ENCODE measurements at regions not wholly inside any gene's neighbourhood (a gene's known extent, or its start where the extent isn't known, plus 50 kb on each side); places are given as distances from the start of the nearest gene placed in this dataset.

DNA sequence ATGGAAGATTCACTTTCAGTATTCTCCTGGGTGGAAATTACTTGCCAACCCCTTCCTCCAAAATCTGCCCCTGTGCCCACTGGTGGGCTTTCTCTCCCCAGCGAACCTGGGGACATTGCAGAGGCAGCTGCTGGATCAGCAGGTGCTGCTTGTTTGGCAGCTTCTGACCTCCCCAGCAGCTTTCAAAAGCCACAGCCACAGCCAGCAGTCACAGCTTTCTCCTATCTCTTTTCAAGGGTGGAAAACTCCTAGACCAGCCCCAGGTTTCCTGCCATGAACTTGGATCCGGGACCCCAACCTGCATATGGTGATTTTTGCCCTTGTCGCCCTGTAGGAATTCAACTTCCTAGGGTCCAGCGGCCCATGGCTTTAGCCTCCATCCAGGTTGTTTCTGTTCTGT, 330.8 kb downstream of the ADAMTS20 start:
- no peak overlapping the region for H3K4me3 ChIP-seq (ENCODE audit: control insufficient read depth, low read depth, low read length)
- no peak for DNase-seq (ENCODE audit: low read depth)
- TF ChIP-seq, protein P1, sequence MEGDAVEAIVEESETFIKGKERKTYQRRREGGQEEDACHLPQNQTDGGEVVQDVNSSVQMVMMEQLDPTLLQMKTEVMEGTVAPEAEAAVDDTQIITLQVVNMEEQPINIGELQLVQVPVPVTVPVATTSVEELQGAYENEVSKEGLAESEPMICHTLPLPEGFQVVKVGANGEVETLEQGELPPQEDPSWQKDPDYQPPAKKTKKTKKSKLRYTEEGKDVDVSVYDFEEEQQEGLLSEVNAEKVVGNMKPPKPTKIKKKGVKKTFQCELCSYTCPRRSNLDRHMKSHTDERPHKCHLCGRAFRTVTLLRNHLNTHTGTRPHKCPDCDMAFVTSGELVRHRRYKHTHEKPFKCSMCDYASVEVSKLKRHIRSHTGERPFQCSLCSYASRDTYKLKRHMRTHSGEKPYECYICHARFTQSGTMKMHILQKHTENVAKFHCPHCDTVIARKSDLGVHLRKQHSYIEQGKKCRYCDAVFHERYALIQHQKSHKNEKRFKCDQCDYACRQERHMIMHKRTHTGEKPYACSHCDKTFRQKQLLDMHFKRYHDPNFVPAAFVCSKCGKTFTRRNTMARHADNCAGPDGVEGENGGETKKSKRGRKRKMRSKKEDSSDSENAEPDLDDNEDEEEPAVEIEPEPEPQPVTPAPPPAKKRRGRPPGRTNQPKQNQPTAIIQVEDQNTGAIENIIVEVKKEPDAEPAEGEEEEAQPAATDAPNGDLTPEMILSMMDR (conservative IDR thresholded peaks at IDR 0.05; ENCODE audit: control insufficient read depth, insufficient read depth, low read depth, low read length), result no peak

DNA sequence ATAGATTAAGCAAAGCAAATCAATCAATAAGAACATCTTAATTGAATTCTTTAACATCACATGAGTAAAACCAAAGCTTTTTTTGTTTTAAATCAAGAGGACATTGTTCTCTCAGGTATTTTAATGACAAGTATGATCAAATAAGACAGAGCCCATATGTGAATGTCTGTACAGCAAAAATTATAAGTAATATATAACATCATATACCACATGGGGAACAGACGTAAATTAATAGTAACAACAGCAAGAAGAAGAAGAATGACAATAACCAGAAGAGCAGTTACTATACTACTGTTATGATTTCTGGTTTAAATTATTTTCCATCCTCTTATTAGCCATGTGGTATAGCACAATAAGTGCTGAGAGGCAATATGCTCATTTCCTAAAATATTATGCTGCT, 335.5 kb downstream of the ADAMTS20 start:
- H3K4me3 ChIP-seq (ENCODE audit: control insufficient read depth, low read depth, low read length), result no peak overlapping the region
- no peak for DNase-seq (ENCODE audit: low read depth)
- TF ChIP-seq, protein P1 (conservative IDR thresholded peaks at IDR 0.05; ENCODE audit: control insufficient read depth, insufficient read depth, low read depth, low read length), result no peak

DNA sequence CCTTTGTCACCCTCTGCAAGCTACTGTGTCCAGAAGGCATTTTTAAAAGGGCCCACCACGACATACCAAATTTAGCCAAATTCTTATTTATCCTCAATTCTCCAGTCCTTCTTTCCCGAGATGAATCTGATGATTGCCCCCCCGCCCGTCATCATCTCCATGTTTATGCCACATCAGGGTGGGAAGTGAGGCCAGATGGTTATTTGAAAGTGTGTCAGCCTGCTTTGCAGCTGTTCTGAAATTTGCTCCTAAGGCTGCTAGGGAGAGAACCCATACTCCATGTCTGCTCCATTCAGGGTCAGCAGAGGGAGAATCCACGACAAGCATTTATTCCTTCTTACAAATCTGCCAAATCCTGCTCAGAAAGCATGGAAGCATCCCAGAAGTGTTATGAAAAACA, 337.8 kb downstream of the ADAMTS20 start:
- no peak overlapping the region for H3K4me3 ChIP-seq (ENCODE audit: control insufficient read depth, low read depth, low read length)
- no peak for DNase-seq (ENCODE audit: low read depth)
- TF ChIP-seq, protein P1 (conservative IDR thresholded peaks at IDR 0.05; ENCODE audit: control insufficient read depth, insufficient read depth, low read depth, low read length), result no peak

DNA sequence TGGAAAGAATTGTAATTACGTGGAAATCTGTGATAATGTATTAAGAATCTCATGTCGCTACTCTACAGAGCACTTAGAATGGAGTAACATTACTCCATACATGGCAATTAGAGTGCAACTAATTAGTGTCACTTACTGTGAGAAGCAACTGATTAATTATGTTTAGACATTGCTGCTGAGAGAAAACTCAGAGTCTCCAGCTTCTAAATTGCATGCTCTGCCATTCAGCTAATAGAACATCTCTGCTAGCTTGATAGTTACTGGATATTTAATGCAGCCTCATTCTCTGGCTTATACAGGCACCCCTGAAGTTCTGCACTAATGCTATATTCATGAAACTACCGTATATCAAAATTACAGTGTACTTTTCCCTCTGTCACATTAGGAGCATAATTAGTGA, 338.4 kb downstream of the ADAMTS20 start:
- TF ChIP-seq, protein P1 (conservative IDR thresholded peaks at IDR 0.05; ENCODE audit: control insufficient read depth, insufficient read depth, low read depth, low read length), result no peak
- DNase-seq (ENCODE audit: low read depth), result no peak
- H3K4me3 ChIP-seq (ENCODE audit: control insufficient read depth, low read depth, low read length), result no peak overlapping the region

DNA sequence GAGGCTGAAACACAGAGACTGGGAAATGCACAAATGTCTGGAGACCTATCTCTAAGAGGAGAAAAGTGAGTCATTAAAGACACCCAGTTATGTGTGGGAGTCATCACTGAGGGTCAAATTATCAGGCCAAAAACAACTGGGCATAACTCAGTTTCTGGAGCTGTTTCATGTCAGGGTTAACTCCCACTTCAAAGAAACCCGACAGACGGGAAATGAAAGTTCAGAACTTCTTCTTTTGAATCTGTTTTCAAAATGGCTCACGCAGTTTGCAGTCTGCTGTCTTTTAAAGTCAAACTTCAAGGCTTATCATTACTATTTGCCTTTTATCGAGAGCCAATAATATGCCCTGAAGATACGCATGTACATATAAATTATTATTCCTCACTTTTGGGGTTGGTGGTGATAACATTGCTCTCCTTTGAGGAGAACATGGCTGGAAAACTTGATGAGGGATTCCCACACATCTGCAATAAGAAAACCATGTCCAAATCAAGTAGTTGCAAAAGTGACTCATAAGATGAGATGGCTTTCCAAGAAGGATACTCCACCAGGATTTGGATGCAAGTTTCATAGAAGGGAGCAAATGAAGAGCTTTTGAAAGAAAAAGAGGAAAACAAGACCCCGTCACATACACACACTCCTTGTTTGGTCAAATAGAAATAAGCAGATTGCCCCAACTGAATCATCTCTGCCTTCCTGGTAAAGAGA, 341.4 kb downstream of the ADAMTS20 start:
- TF ChIP-seq, protein P1 (conservative IDR thresholded peaks at IDR 0.05; ENCODE audit: control insufficient read depth, insufficient read depth, low read depth, low read length), result no peak
- peak overlapping the region; percentile 19 for H3K4me3 ChIP-seq (ENCODE audit: control insufficient read depth, low read depth, low read length)
- peak; percentile 94 for DNase-seq (ENCODE audit: low read depth)

DNA sequence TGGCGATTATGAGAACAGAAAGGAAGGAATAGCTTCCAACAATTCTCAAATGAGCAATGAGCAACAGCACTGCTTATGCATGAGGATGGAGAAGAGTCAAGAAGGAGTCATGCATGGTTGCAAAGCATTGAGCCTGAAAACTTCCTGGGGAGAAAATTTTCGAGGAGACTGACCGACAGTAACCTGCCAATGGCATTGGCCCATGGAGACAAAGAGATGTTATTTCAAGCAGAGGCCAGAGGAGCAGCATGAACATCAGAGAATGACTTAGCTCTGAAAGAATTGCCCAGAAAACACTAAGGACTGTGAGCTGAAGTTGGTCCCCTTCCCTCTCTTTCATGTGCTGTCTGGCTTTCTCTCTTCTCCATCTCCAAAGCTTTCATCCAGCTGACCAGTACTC, 343.4 kb downstream of the ADAMTS20 start:
- no peak overlapping the region for H3K4me3 ChIP-seq (ENCODE audit: control insufficient read depth, low read depth, low read length)
- TF ChIP-seq, protein P1 (conservative IDR thresholded peaks at IDR 0.05; ENCODE audit: control insufficient read depth, insufficient read depth, low read depth, low read length), result no peak
- DNase-seq (ENCODE audit: low read depth), result peak; percentile 61
